Suppressor macrophage treated with lipopolysaccharide for 1 hour (primary cell): ENCODE measurements at regions not wholly inside any gene's neighbourhood (a gene's known extent, or its start where the extent isn't known, plus 50 kb on each side); places are given as distances from the start of the nearest gene placed in this dataset.
A peak's percentile ranks its signal among the peaks of the same experiment; 100 is the strongest.
"Not testable (repeated sequence)": the region's sequence is repeated elsewhere in the genome, so short reads cannot be mapped to it uniquely, and the experiment has no call there.

ENCODE experiments used
- DNase-seq, 3 donors: peaks; one replicate each; pipeline ENCODE4 v3.0.0-alpha.2; 2020 to 2022

- DNase-seq, result no peak
These were observed 183.7 kb upstream of the LMCD1 start for GRCh38 chr3:8317661-8318649.

- DNase-seq, result no peak
These were observed 181.5 kb upstream of the LMCD1 start for GRCh38 chr3:8319935-8320634.

GRCh38 chr3:8320711-8321458 is 180.7 kb upstream of the LMCD1 start:
- DNase-seq, result no peak

GRCh38 chr3:8324747-8325146 is 176.9 kb upstream of the LMCD1 start:
- peak in 2 of 3 donors; percentile 36 to 53 for DNase-seq

GRCh38 chr3:8325306-8325705 is 176.3 kb upstream of the LMCD1 start:
- no peak for DNase-seq

- DNase-seq, result not testable (repeated sequence)
These were observed 175.8 kb upstream of the LMCD1 start for GRCh38 chr3:8325833-8326232.

GRCh38 chr3:8327739-8328138 is 173.9 kb upstream of the LMCD1 start:
- DNase-seq, result no peak

GRCh38 chr3:8328967-8329366 is 172.7 kb upstream of the LMCD1 start:
- DNase-seq, result no peak

- no peak for DNase-seq
These were observed 172.0 kb upstream of the LMCD1 start for GRCh38 chr3:8329598-8329997.

GRCh38 chr3:8336456-8336855 is 165.2 kb upstream of the LMCD1 start:
- no peak for DNase-seq

- no peak for DNase-seq
These were observed 163.2 kb upstream of the LMCD1 start for GRCh38 chr3:8338424-8338823.

- no peak for DNase-seq
These were observed 159.8 kb upstream of the LMCD1 start for GRCh38 chr3:8341821-8342247.

- no peak for DNase-seq
These were observed 158.6 kb upstream of the LMCD1 start for GRCh38 chr3:8343058-8343457.

GRCh38 chr3:8345398-8345797 is 156.2 kb upstream of the LMCD1 start:
- DNase-seq, result no peak

GRCh38 chr3:8348076-8348475 is 153.5 kb upstream of the LMCD1 start:
- no peak for DNase-seq

GRCh38 chr3:8352475-8352874 is 149.1 kb upstream of the LMCD1 start:
- no peak for DNase-seq

- no peak for DNase-seq
These were observed 148.3 kb upstream of the LMCD1 start for GRCh38 chr3:8353364-8353763.

- no peak for DNase-seq
These were observed 146.3 kb upstream of the LMCD1 start for GRCh38 chr3:8355346-8355745.

- DNase-seq, result not testable (repeated sequence)
These were observed 145.6 kb upstream of the LMCD1 start for GRCh38 chr3:8356066-8356465.

- DNase-seq, result no peak
These were observed 143.8 kb upstream of the LMCD1 start for GRCh38 chr3:8357859-8358258.

GRCh38 chr3:8359133-8359532 is 142.5 kb upstream of the LMCD1 start:
- no peak for DNase-seq

- DNase-seq, result no peak
These were observed 138.4 kb upstream of the LMCD1 start for GRCh38 chr3:8363200-8363599.

GRCh38 chr3:8365541-8365940 is 136.1 kb upstream of the LMCD1 start:
- no peak for DNase-seq
